H1 (cell line): ENCODE measurements at regions not wholly inside any gene's neighbourhood (a gene's known extent, or its start where the extent isn't known, plus 50 kb on each side); places are given as distances from the start of the nearest gene placed in this dataset.

ENCODE experiments used
- EP300 ChIP-seq, 2 experiments: IDR thresholded peaks; 1 replicate in 1 of 2; 2 replicates in 1 of 2; pipeline ENCODE4 v1.6.1; 2011 to 2012; ENCODE audit warnings: low read depth in 2 of 2, low read length in 2 of 2, mild to moderate bottlenecking in 2 of 2, borderline replicate concordance in 1 of 2, inconsistent platforms in 1 of 2, moderate library complexity in 1 of 2
- GABPA ChIP-seq: IDR thresholded peaks from 2 replicates; pipeline ENCODE4 v1.6.1; 2011; ENCODE audit warnings: mild to moderate bottlenecking, low read length, moderate library complexity, borderline replicate concordance; ENCODE audit not compliant: insufficient read depth
- JUN ChIP-seq: IDR thresholded peaks from 2 replicates; pipeline ENCODE4 v1.6.1; 2011; ENCODE audit warnings: low read depth, mild to moderate bottlenecking, improper control_type of control experiment, low read length
- JUND ChIP-seq: IDR thresholded peaks from 2 replicates; pipeline ENCODE4 v1.6.1; 2011; ENCODE audit warnings: mild to moderate bottlenecking, improper control_type of control experiment, low read length
- KDM4A ChIP-seq: IDR thresholded peaks from one replicate; pipeline ENCODE4 v1.7.1; 2012; ENCODE audit warnings: low read depth, mild to moderate bottlenecking, moderate library complexity, low read length, inconsistent platforms; ENCODE audit not compliant: severe bottlenecking
- POLR2A ChIP-seq, 2 experiments: IDR thresholded peaks; 1 replicate in 1 of 2; 2 replicates in 1 of 2; pipeline ENCODE4 v1.6.1; 2011; ENCODE audit warnings: low read depth in 2 of 2, low read length in 2 of 2, mild to moderate bottlenecking in 2 of 2; ENCODE audit errors: control extremely low read depth in 1 of 2
- POLR2AphosphoS5 ChIP-seq: IDR thresholded peaks from 2 replicates; pipeline ENCODE4 v1.6.1; 2011; ENCODE audit warnings: low read depth, low read length
- RAD21 ChIP-seq, 2 experiments: IDR thresholded peaks in 1 of 2; conservative IDR thresholded peaks in 1 of 2; 2 replicates each; pipeline ENCODE4 v1.6.1; 2011; ENCODE audit warnings: low read depth in 2 of 2, low read length in 2 of 2, improper control_type of control experiment in 1 of 2, inconsistent platforms in 1 of 2, mild to moderate bottlenecking in 1 of 2, moderate library complexity in 1 of 2
- SP2 ChIP-seq: IDR thresholded peaks from 2 replicates; pipeline ENCODE4 v1.6.1; 2012; ENCODE audit warnings: mild to moderate bottlenecking, low read length, inconsistent platforms
- SUZ12 ChIP-seq: fragments of 200-600 bp; sonication (generic); IDR thresholded peaks from 2 replicates; pipeline ENCODE4 v1.6.1; 2012; ENCODE audit warnings: mild to moderate bottlenecking, inconsistent platforms, low read length, moderate library complexity, mixed read lengths
- USF2 ChIP-seq: IDR thresholded peaks from 2 replicates; pipeline ENCODE4 v1.6.1; 2011; ENCODE audit warnings: low read length, improper control_type of control experiment
- YY1 ChIP-seq: IDR thresholded peaks from 2 replicates; pipeline ENCODE4 v1.6.1; 2011; ENCODE audit warnings: low read depth, mild to moderate bottlenecking, low read length
- ZNF274 ChIP-seq: IDR thresholded peaks from 2 replicates; pipeline ENCODE4 v1.7.0; 2012; ENCODE audit warnings: low read length, borderline replicate concordance; ENCODE audit errors: extremely low read depth
- TF ChIP-seq, protein P1 (sequence below), 3 experiments: IDR thresholded peaks; 1 replicate in 2 of 3; 2 replicates in 1 of 3; pipeline versions ENCODE4 v1.5.1 to v1.6.1; 2011; ENCODE audit warnings: low read length in 3 of 3, mild to moderate bottlenecking in 3 of 3, inconsistent platforms in 2 of 3, low read depth in 1 of 3, moderate library complexity in 1 of 3; ENCODE audit not compliant: insufficient read depth in 1 of 3; ENCODE audit errors: control extremely low read depth in 1 of 3

DNA sequence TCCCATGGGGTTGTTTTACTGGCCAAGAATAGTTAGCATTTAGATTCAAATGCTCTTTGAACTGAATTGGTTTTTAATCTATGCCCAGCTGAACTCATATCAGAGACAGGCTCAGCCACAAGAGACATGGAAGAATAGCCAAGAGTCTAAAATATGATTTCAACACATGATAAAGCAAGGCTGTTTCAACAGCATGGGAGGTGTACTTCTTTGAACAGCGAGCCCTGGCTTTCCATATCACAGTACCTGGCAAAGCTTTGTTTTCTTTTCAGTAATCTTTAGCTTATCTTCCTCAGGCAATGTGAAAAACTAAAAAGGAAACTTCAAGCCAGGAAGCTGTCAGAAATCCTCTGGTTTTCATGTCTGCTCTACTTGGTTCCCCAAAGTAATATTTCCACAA is 413.6 kb upstream of the ADAMTS9 start:
- no peak for TF ChIP-seq RAD21 (IDR thresholded peaks at IDR 0.05 in 1 of 2, conservative IDR thresholded peaks at IDR 0.05 in 1 of 2; ENCODE audit: low read depth in 2 of 2, low read length in 2 of 2)
- TF ChIP-seq, protein P1, sequence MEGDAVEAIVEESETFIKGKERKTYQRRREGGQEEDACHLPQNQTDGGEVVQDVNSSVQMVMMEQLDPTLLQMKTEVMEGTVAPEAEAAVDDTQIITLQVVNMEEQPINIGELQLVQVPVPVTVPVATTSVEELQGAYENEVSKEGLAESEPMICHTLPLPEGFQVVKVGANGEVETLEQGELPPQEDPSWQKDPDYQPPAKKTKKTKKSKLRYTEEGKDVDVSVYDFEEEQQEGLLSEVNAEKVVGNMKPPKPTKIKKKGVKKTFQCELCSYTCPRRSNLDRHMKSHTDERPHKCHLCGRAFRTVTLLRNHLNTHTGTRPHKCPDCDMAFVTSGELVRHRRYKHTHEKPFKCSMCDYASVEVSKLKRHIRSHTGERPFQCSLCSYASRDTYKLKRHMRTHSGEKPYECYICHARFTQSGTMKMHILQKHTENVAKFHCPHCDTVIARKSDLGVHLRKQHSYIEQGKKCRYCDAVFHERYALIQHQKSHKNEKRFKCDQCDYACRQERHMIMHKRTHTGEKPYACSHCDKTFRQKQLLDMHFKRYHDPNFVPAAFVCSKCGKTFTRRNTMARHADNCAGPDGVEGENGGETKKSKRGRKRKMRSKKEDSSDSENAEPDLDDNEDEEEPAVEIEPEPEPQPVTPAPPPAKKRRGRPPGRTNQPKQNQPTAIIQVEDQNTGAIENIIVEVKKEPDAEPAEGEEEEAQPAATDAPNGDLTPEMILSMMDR (IDR thresholded peaks at IDR 0.05; ENCODE audit: control extremely low read depth in 1 of 3, insufficient read depth in 1 of 3, low read depth in 1 of 3, low read length in 3 of 3): no peak
- no peak for TF ChIP-seq POLR2A (IDR thresholded peaks at IDR 0.05; ENCODE audit: control extremely low read depth in 1 of 2, low read depth in 2 of 2, low read length in 2 of 2)
- TF ChIP-seq POLR2AphosphoS5: no peak
- TF ChIP-seq JUN: no peak
- TF ChIP-seq SP2: no peak
- TF ChIP-seq EP300 (IDR thresholded peaks at IDR 0.05; ENCODE audit: borderline replicate concordance in 1 of 2, low read depth in 2 of 2, low read length in 2 of 2): no peak
- TF ChIP-seq YY1: no peak
- no peak for TF ChIP-seq JUND
- no peak for TF ChIP-seq KDM4A
- TF ChIP-seq GABPA: no peak
- no peak for TF ChIP-seq SUZ12
- TF ChIP-seq ZNF274: no peak
- TF ChIP-seq USF2: no peak
